ENCODE measurements at regions not wholly inside any gene's neighbourhood (a gene's known extent, or its start where the extent isn't known, plus 50 kb on each side); places are given as distances from the start of the nearest gene placed in this dataset.

GRCh38 chr6:55696501-55696900, 117.5 kb upstream of the HMGCLL1 start:
- no peak for DNase-seq (ENCODE audit: low spot score)
- TF ChIP-seq, protein P1, sequence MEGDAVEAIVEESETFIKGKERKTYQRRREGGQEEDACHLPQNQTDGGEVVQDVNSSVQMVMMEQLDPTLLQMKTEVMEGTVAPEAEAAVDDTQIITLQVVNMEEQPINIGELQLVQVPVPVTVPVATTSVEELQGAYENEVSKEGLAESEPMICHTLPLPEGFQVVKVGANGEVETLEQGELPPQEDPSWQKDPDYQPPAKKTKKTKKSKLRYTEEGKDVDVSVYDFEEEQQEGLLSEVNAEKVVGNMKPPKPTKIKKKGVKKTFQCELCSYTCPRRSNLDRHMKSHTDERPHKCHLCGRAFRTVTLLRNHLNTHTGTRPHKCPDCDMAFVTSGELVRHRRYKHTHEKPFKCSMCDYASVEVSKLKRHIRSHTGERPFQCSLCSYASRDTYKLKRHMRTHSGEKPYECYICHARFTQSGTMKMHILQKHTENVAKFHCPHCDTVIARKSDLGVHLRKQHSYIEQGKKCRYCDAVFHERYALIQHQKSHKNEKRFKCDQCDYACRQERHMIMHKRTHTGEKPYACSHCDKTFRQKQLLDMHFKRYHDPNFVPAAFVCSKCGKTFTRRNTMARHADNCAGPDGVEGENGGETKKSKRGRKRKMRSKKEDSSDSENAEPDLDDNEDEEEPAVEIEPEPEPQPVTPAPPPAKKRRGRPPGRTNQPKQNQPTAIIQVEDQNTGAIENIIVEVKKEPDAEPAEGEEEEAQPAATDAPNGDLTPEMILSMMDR (IDR thresholded peaks at IDR 0.05; ENCODE audit: poor library complexity, severe bottlenecking) = no peak
- Histone ChIP-seq H3K4me3 (ENCODE audit: severe bottlenecking) (no peak overlapping the region), H3K27ac (ENCODE audit: poor library complexity, severe bottlenecking) (no peak overlapping the region), H3K9me3 (ENCODE audit: severe bottlenecking) (peaks cover 2% of the 10 kb centered on the region), H3K27me3 (ENCODE audit: insufficient read depth, poor library complexity, severe bottlenecking) (no peaks in the 10 kb centered on the region), H3K4me1 (ENCODE audit: insufficient read depth, poor library complexity, severe bottlenecking) (no peaks in the 10 kb centered on the region), H3K36me3 (ENCODE audit: low read depth) (no peaks in the 10 kb centered on the region)
- no peak for ATAC-seq (ENCODE audit: low read depth)

GRCh38 chr6:55696041-55696440, 117.0 kb upstream of the HMGCLL1 start:
- Histone ChIP-seq H3K27me3 (ENCODE audit: insufficient read depth, poor library complexity, severe bottlenecking) (no peaks in the 10 kb centered on the region), H3K4me3 (ENCODE audit: severe bottlenecking) (no peak overlapping the region), H3K36me3 (ENCODE audit: low read depth) (no peaks in the 10 kb centered on the region), H3K4me1 (ENCODE audit: insufficient read depth, poor library complexity, severe bottlenecking) (no peaks in the 10 kb centered on the region), H3K9me3 (ENCODE audit: severe bottlenecking) (peaks cover 2% of the 10 kb centered on the region), H3K27ac (ENCODE audit: poor library complexity, severe bottlenecking) (no peak overlapping the region)
- DNase-seq (ENCODE audit: low spot score) = no peak
- ATAC-seq (ENCODE audit: low read depth) = no peak
- TF ChIP-seq, protein P1 (IDR thresholded peaks at IDR 0.05; ENCODE audit: poor library complexity, severe bottlenecking) = no peak

DNA sequence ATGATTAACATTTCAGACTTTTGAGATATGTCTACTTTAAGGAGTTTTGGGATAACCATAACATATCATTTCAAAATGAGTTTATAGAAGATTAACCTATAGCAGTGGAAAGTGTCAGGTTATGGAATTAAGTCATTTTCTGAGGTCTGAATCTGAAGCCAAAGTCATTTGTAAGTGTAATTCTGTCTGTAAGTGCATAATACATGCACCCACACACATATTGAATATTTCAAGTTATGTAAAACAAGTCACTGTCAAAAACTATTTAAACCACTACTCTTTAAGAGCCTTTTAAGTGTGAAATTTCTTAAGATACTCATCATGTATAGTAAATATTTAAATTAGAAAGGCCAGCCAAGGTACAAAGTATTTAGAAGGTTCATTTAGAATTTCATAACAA, 115.8 kb upstream of the HMGCLL1 start:
- TF ChIP-seq, protein P1 (IDR thresholded peaks at IDR 0.05; ENCODE audit: poor library complexity, severe bottlenecking) = no peak
- ATAC-seq (ENCODE audit: low read depth) (no peak), DNase-seq (ENCODE audit: low spot score) (no peak)
- H3K4me1 ChIP-seq (ENCODE audit: insufficient read depth, poor library complexity, severe bottlenecking) = no peaks in the 10 kb centered on the region
- no peak overlapping the region for H3K4me3 ChIP-seq (ENCODE audit: severe bottlenecking)
- H3K9me3 ChIP-seq (ENCODE audit: severe bottlenecking) = no peaks in the 10 kb centered on the region
- no peak overlapping the region for H3K27ac ChIP-seq (ENCODE audit: poor library complexity, severe bottlenecking)
- H3K36me3 ChIP-seq (ENCODE audit: low read depth) = no peaks in the 10 kb centered on the region
- H3K27me3 ChIP-seq (ENCODE audit: insufficient read depth, poor library complexity, severe bottlenecking) = no peaks in the 10 kb centered on the region

- no peak overlapping the region for H3K27ac ChIP-seq (ENCODE audit: poor library complexity, severe bottlenecking)
- H3K36me3 ChIP-seq (ENCODE audit: low read depth) = no peaks in the 10 kb centered on the region
- no peaks in the 10 kb centered on the region for H3K4me1 ChIP-seq (ENCODE audit: insufficient read depth, poor library complexity, severe bottlenecking)
- H3K9me3 ChIP-seq (ENCODE audit: severe bottlenecking) = no peaks in the 10 kb centered on the region
- DNase-seq (ENCODE audit: low spot score) (no peak), ATAC-seq (ENCODE audit: low read depth) (peak; percentile 40; the same call in 1 of the 3 replicates)
- TF ChIP-seq, protein P1 (IDR thresholded peaks at IDR 0.05; ENCODE audit: poor library complexity, severe bottlenecking) = no peak
- no peak overlapping the region for H3K4me3 ChIP-seq (ENCODE audit: severe bottlenecking)
- H3K27me3 ChIP-seq (ENCODE audit: insufficient read depth, poor library complexity, severe bottlenecking) = no peaks in the 10 kb centered on the region
These were observed 115.2 kb upstream of the HMGCLL1 start for GRCh38 chr6:55694148-55694547.

DNA sequence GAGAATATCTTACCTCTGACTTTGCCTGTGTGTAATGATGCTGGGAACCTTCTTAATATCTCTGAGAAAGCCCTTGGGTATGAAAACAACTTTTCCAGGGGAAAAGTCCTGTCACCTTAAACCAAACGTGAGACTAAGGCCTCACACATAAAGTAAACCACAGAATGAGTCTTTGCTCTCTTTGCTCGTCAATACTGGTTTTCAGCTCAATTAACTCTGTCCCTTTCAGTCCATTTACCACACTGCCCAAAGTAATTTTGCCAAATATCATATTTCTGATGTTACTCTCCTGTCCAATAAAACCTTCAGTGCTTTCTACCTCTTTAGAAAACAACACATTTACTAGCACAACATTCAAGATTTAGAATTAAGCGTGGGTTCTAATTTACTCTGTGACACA, 100.5 kb upstream of the HMGCLL1 start:
- TF ChIP-seq, protein P1 (IDR thresholded peaks at IDR 0.05; ENCODE audit: poor library complexity, severe bottlenecking) = no peak
- Histone ChIP-seq H3K27me3 (ENCODE audit: insufficient read depth, poor library complexity, severe bottlenecking) (no peaks in the 10 kb centered on the region), H3K4me3 (ENCODE audit: severe bottlenecking) (no peak overlapping the region), H3K4me1 (ENCODE audit: insufficient read depth, poor library complexity, severe bottlenecking) (no peaks in the 10 kb centered on the region), H3K36me3 (ENCODE audit: low read depth) (no peaks in the 10 kb centered on the region), H3K27ac (ENCODE audit: poor library complexity, severe bottlenecking) (no peak overlapping the region), H3K9me3 (ENCODE audit: severe bottlenecking) (no peaks in the 10 kb centered on the region)
- DNase-seq (ENCODE audit: low spot score) = no peak
- no peak for ATAC-seq (ENCODE audit: low read depth)
